Karpas-422 (cell line): ENCODE measurements at regions not wholly inside any gene's neighbourhood (a gene's known extent, or its start where the extent isn't known, plus 50 kb on each side); places are given as distances from the start of the nearest gene placed in this dataset.
A peak's percentile ranks its signal among the peaks of the same experiment; 100 is the strongest.
"Not testable (repeated sequence)": the region's sequence is repeated elsewhere in the genome, so short reads cannot be mapped to it uniquely, and the experiment has no call there.

Experiments used
- DNase-seq: peaks from one replicate; pipeline ENCODE4 v3.0.0-alpha.2; 2015
- H2AFZ ChIP-seq: fragments of 200-600 bp; sonication (generic); 2 replicates; pipeline ENCODE4 v1.6.1; 2014; ENCODE audit warnings: antibody characterized with exemption, low read length, mixed read lengths
- H3K27ac ChIP-seq: fragments of 200-600 bp; sonication (generic); 2 replicates; pipeline ENCODE4 v1.5.1; 2014; ENCODE audit warnings: mild to moderate bottlenecking, low read length, moderate library complexity
- H3K27me3 ChIP-seq: fragments of 200-600 bp; sonication (generic); 2 replicates; pipeline ENCODE4 v1.6.1; 2014; ENCODE audit warnings: low read length, mixed read lengths
- H3K36me3 ChIP-seq: fragments of 200-600 bp; sonication (generic); 2 replicates; pipeline ENCODE4 v1.6.1; 2014; ENCODE audit warnings: low read length, mixed read lengths; ENCODE audit not compliant: insufficient read depth
- H3K4me1 ChIP-seq: fragments of 200-600 bp; sonication (generic); 2 replicates; pipeline ENCODE4 v1.6.1; 2014; ENCODE audit warnings: mild to moderate bottlenecking, low read length, mixed read lengths
- H3K4me2 ChIP-seq: fragments of 200-600 bp; sonication (generic); 2 replicates; pipeline ENCODE4 v1.6.1; 2014; ENCODE audit warnings: low read length, low read depth, mild to moderate bottlenecking; ENCODE audit not compliant: poor library complexity, severe bottlenecking
- H3K4me3 ChIP-seq: fragments of 200-600 bp; sonication (generic); 2 replicates; pipeline ENCODE4 v1.5.1; 2014; ENCODE audit warnings: mild to moderate bottlenecking, antibody characterized with exemption, low read length, mixed read lengths
- H3K79me2 ChIP-seq: fragments of 200-600 bp; sonication (generic); 2 replicates; pipeline ENCODE4 v1.6.1; 2014; ENCODE audit warnings: mild to moderate bottlenecking, low read length, mixed read lengths
- H3K9ac ChIP-seq: fragments of 200-600 bp; sonication (generic); 2 replicates; pipeline ENCODE4 v1.6.0; 2014; ENCODE audit warnings: low read length
- H3K9me2 ChIP-seq: fragments of 200-600 bp; sonication (generic), shearing (Covaris generic); replicated peaks from 2 replicates; pipeline ENCODE4 v1.6.0; 2014; ENCODE audit warnings: mild to moderate bottlenecking, low read length, moderate library complexity; ENCODE audit not compliant: insufficient read depth
- H3K9me3 ChIP-seq: fragments of 300-700, 200-600 bp; sonication (generic); 2 replicates; pipeline ENCODE4 v1.6.1; 2014; ENCODE audit warnings: low read length, mixed read lengths
- H4K20me1 ChIP-seq: fragments of 200-600 bp; sonication (generic); 2 replicates; pipeline ENCODE4 v1.6.1; 2014; ENCODE audit warnings: mild to moderate bottlenecking, antibody characterized with exemption, low read length, low read depth; ENCODE audit not compliant: insufficient read depth

- Histone ChIP-seq H3K79me2 (no peaks in the 10 kb centered on the region), H3K4me3 (no peak overlapping the region), H2AFZ (no peak overlapping the region), H3K4me2 (no peak overlapping the region), H3K9ac (no peak overlapping the region), H3K27ac (no peak overlapping the region), H4K20me1 (no peaks in the 10 kb centered on the region), H3K9me3 (no peaks in the 10 kb centered on the region), H3K27me3 (no peaks in the 10 kb centered on the region), H3K36me3 (no peaks in the 10 kb centered on the region), H3K9me2 (no peaks in the 10 kb centered on the region), H3K4me1 (no peaks in the 10 kb centered on the region)
- peak; percentile 32 for DNase-seq
These were observed 102.1 kb upstream of the GPR6 start for GRCh38 chr6:109875973-109876372.

- Histone ChIP-seq H3K4me2 (no peak overlapping the region), H3K79me2 (no peaks in the 10 kb centered on the region), H3K36me3 (no peaks in the 10 kb centered on the region), H3K9ac (no peak overlapping the region), H3K9me3 (no peaks in the 10 kb centered on the region), H3K27me3 (no peaks in the 10 kb centered on the region), H3K27ac (no peak overlapping the region), H3K4me3 (no peak overlapping the region), H2AFZ (no peak overlapping the region), H3K9me2 (no peaks in the 10 kb centered on the region), H4K20me1 (no peaks in the 10 kb centered on the region), H3K4me1 (no peaks in the 10 kb centered on the region)
- no peak for DNase-seq
These were observed 100.8 kb upstream of the GPR6 start for GRCh38 chr6:109877028-109878004.

GRCh38 chr6:109878005-109878690, 100.0 kb upstream of the GPR6 start:
- not testable (repeated sequence) for H3K27me3 ChIP-seq, H3K9ac ChIP-seq, H2AFZ ChIP-seq, H3K4me3 ChIP-seq, H3K4me2 ChIP-seq, H3K9me2 ChIP-seq, H3K27ac ChIP-seq, H4K20me1 ChIP-seq, DNase-seq, H3K79me2 ChIP-seq, H3K9me3 ChIP-seq, H3K4me1 ChIP-seq, H3K36me3 ChIP-seq

- H3K27ac ChIP-seq, H3K4me1 ChIP-seq, H3K27me3 ChIP-seq, H3K9me2 ChIP-seq, H3K36me3 ChIP-seq, H3K9me3 ChIP-seq, H2AFZ ChIP-seq, H3K79me2 ChIP-seq, H4K20me1 ChIP-seq, DNase-seq, H3K9ac ChIP-seq, H3K4me2 ChIP-seq, H3K4me3 ChIP-seq: not testable (repeated sequence)
These were observed 99.0 kb upstream of the GPR6 start for GRCh38 chr6:109879081-109879480.

GRCh38 chr6:109879521-109879920, 98.6 kb upstream of the GPR6 start:
- Histone ChIP-seq H3K9me2 (no peaks in the 10 kb centered on the region), H3K36me3 (no peaks in the 10 kb centered on the region), H3K4me2 (no peak overlapping the region), H3K79me2 (no peaks in the 10 kb centered on the region), H3K4me1 (no peaks in the 10 kb centered on the region), H3K27me3 (no peaks in the 10 kb centered on the region), H3K4me3 (no peak overlapping the region), H3K9ac (no peak overlapping the region), H3K27ac (no peak overlapping the region), H3K9me3 (no peaks in the 10 kb centered on the region), H4K20me1 (no peaks in the 10 kb centered on the region), H2AFZ (no peak overlapping the region)
- DNase-seq: no peak

- H3K36me3 ChIP-seq, H2AFZ ChIP-seq, DNase-seq, H3K79me2 ChIP-seq, H3K27me3 ChIP-seq, H3K9ac ChIP-seq, H3K4me3 ChIP-seq, H3K27ac ChIP-seq, H4K20me1 ChIP-seq, H3K9me2 ChIP-seq, H3K4me2 ChIP-seq, H3K4me1 ChIP-seq, H3K9me3 ChIP-seq: not testable (repeated sequence)
These were observed 97.0 kb upstream of the GPR6 start for GRCh38 chr6:109881069-109881468.

GRCh38 chr6:109881953-109882490, 96.1 kb upstream of the GPR6 start:
- H2AFZ ChIP-seq, H3K9ac ChIP-seq, H3K9me2 ChIP-seq, H3K9me3 ChIP-seq, H3K4me3 ChIP-seq, H3K4me2 ChIP-seq, H3K27me3 ChIP-seq, H3K4me1 ChIP-seq, H3K79me2 ChIP-seq, DNase-seq, H3K36me3 ChIP-seq, H4K20me1 ChIP-seq, H3K27ac ChIP-seq: not testable (repeated sequence)

GRCh38 chr6:109891924-109892323, 86.2 kb upstream of the GPR6 start:
- Histone ChIP-seq H3K4me1 (no peaks in the 10 kb centered on the region), H3K4me3 (no peak overlapping the region), H4K20me1 (no peaks in the 10 kb centered on the region), H3K9ac (no peak overlapping the region), H2AFZ (no peak overlapping the region), H3K36me3 (no peaks in the 10 kb centered on the region), H3K4me2 (no peak overlapping the region), H3K9me2 (no peaks in the 10 kb centered on the region), H3K79me2 (no peaks in the 10 kb centered on the region), H3K27ac (no peak overlapping the region), H3K9me3 (no peaks in the 10 kb centered on the region), H3K27me3 (no peaks in the 10 kb centered on the region)
- DNase-seq: no peak
